Right lung (tissue), 2 donors: ENCODE measurements at regions not wholly inside any gene's neighbourhood (a gene's known extent, or its start where the extent isn't known, plus 50 kb on each side); places are given as distances from the start of the nearest gene placed in this dataset.
"Not testable (repeated sequence)": the region's sequence is repeated elsewhere in the genome, so short reads cannot be mapped to it uniquely, and the experiment has no call there.

ENCODE experiments used
- DNase-seq, 2 donors: peaks; one replicate each; pipeline ENCODE4 v3.0.0-alpha.2; 2013

DNA sequence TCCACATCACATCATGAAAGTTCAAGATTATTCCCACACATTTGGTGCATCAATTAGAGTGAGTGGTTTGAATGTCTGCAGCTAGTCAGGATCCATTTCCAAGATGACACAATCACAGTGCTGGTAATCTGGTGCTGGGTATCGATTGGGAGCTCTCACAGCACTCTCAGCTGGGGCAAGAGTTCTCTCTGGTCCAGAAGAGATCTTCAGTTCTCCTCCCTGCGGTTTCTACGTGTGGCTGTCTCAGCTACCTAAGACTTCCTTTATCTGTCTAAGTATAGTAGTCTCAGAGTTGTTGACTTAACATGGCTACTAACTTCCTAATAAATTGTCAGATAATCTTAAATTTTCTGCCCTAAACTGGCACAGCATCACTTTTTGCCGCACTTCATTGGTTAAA, 358.0 kb upstream of the BRINP3 start:
- DNase-seq = no peak

DNA sequence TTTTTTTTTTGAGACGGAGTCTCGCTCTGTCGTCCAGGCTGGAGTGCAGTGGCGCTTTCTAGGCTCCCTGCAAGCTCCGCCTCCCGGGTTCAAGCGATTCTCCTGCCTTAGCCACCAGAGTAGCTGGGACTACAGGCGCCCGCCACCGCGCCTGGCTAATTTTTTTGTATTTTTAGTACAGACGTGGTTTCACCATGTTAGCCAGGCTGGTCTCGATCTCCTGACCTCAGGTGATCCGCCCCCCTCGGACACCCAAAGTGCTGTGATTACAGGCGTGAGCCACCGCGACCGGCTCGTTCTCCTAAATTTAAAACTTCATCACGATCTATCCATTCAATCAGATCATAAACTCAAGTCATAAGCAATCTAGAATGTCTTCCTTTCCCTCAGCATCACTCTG, 359.5 kb upstream of the BRINP3 start:
- not testable (repeated sequence) for DNase-seq

DNA sequence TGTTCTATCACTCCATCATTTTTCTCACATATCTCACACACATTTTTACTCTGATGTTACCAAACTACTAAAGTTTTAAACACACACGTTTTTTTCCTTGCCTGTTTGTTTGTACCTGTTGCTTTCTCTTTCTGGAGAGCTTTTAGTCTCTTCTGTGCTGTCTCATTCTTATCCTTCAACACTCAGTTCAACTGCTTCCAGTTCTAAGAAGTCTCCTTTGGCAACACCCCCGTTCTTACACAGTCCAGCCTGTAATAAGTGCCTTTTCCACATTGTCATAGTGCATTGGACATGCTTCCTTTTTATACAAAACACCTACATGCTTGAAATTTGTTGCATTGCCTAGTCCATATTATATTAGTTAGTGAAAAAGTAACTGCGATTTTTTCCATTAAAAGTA, 360.2 kb upstream of the BRINP3 start:
- no peak for DNase-seq

GRCh38 chr1:190847166-190847565, 369.5 kb upstream of the BRINP3 start:
- DNase-seq = no peak

- DNase-seq = no peak
Observed at GRCh38 chr1:190849346-190849745, 371.7 kb upstream of the BRINP3 start.

GRCh38 chr1:190852611-190853010, 374.9 kb upstream of the BRINP3 start:
- no peak for DNase-seq

GRCh38 chr1:190858140-190858539, 380.5 kb upstream of the BRINP3 start:
- no peak for DNase-seq

GRCh38 chr1:190864013-190864641, 386.5 kb upstream of the BRINP3 start:
- no peak for DNase-seq

DNA sequence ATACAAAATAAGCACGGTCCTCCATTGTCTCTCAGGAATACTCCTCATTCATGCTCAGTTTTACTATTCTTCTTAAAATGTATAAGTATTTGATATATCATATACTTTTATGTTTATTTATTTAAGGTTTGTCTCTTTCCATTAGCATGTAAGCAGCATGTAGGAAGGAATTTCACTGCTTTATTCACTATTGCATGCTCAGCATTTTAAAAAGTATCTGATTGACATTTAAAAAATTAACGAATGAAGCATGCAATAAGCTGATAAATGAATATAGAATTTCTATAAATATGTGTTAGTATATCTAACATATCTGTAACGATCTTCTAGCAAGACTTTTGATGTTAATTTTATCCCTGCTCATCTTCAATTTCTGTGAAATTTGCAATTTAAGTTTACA, 402.7 kb upstream of the BRINP3 start:
- DNase-seq = no peak

- DNase-seq = no peak
Observed at GRCh38 chr1:190881064-190881463, 403.4 kb upstream of the BRINP3 start.

DNA sequence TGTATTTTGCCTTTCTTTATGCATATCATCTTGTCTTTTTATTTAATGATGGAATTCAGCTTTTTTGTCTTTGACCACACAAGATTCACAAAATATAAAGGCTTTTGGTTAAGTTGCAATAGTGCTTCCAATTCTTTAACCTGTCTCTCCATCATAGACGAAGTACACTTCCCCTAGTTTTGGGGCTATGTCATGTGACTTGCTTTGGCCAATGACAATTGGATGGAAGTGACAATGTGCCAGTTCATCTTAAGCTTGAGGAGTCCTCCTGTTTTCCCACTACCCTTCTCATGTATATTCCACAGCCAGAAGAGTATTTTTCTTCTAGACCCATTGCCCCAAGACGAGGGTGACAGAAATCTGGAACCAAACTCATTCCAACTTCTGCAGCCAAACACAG, 419.6 kb upstream of the BRINP3 start:
- DNase-seq = no peak

GRCh38 chr1:190904091-190904695, 426.5 kb upstream of the BRINP3 start:
- no peak for DNase-seq

GRCh38 chr1:190906206-190906725, 428.6 kb upstream of the BRINP3 start:
- DNase-seq = no peak

- no peak for DNase-seq
Observed at GRCh38 chr1:190908246-190908645, 430.6 kb upstream of the BRINP3 start.

- no peak for DNase-seq
Observed at GRCh38 chr1:190908691-190909090, 431.0 kb upstream of the BRINP3 start.

DNA sequence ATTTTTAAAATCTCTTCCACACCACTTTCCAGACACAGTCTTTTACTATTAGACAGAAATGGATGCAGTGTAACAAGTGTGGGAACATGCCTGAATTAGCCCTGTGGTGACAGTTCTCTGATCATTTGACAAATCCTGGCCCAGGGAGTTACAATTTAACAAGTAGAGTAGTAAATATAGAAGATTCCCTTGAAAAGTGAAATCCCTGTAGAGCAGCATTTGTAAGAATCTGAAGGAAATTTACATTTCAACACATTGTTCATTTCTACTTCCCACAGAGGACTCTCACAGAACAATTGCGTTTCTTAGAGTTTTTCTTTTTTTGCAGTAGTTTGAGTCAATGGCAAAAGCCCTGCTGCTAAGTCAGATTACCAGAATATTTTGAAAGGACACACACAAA, 458.3 kb upstream of the BRINP3 start:
- no peak for DNase-seq

- no peak for DNase-seq
Observed at GRCh38 chr1:190936337-190936736, 458.7 kb upstream of the BRINP3 start.

GRCh38 chr1:190940951-190941350, 463.3 kb upstream of the BRINP3 start:
- DNase-seq = no peak

GRCh38 chr1:190942475-190942874, 464.8 kb upstream of the BRINP3 start:
- DNase-seq = no peak

GRCh38 chr1:190943722-190944121, 466.1 kb upstream of the BRINP3 start:
- DNase-seq = not testable (repeated sequence)

GRCh38 chr1:190949939-190950338, 472.3 kb upstream of the BRINP3 start:
- peak; percentile 1 for DNase-seq

GRCh38 chr1:190957565-190957964, 479.9 kb upstream of the BRINP3 start:
- no peak for DNase-seq

GRCh38 chr1:190963321-190963720, 485.7 kb upstream of the BRINP3 start:
- DNase-seq = no peak

DNA sequence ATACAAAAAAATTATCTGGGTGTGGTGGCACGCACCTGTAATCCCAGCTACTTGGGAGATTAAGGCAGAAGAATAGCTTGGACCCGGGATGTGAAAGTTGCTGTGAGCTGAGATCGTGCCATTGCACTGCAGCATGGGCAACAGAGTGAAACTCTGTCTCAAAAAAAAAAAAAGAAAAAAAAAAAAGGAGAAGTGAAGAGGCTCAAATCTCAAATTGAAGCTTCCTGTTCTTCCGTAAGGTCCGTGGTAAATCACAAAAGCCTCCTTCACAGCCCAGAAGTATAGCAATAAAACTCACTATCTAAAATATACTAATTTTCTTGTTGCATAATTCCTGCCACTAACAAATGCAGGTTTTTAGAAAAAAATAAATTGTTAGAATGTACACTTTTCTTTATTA, 498.2 kb upstream of the BRINP3 start:
- no peak for DNase-seq
